GM21367 (cell line): ENCODE measurements at regions not wholly inside any gene's neighbourhood (a gene's known extent, or its start where the extent isn't known, plus 50 kb on each side); places are given as distances from the start of the nearest gene placed in this dataset.

Source experiments
- ATAC-seq: cut with Tn5 transposase; IDR thresholded peaks from one replicate; pipeline ENCODE4 v1.9.1; 2021; ENCODE audit not compliant: unreplicated experiment

GRCh38 chr14:26925876-26926584 lies 328.2 kb upstream of the NOVA1 start:
- ATAC-seq, result no peak

GRCh38 chr14:26926585-26926984 lies 328.8 kb upstream of the NOVA1 start:
- no peak for ATAC-seq

- ATAC-seq, result no peak
These were observed 330.2 kb upstream of the NOVA1 start for GRCh38 chr14:26928019-26928418.

GRCh38 chr14:26929361-26929760 lies 331.5 kb upstream of the NOVA1 start:
- ATAC-seq, result no peak

GRCh38 chr14:26930576-26930975 lies 332.7 kb upstream of the NOVA1 start:
- no peak for ATAC-seq

GRCh38 chr14:26932606-26933005 lies 334.8 kb upstream of the NOVA1 start:
- no peak for ATAC-seq

- ATAC-seq, result no peak
These were observed 335.6 kb upstream of the NOVA1 start for GRCh38 chr14:26933431-26933830.

GRCh38 chr14:26934151-26934550 lies 336.3 kb upstream of the NOVA1 start:
- no peak for ATAC-seq

GRCh38 chr14:26935733-26936132 lies 337.9 kb upstream of the NOVA1 start:
- ATAC-seq, result no peak

GRCh38 chr14:26938054-26938453 lies 340.2 kb upstream of the NOVA1 start:
- no peak for ATAC-seq

- no peak for ATAC-seq
These were observed 341.9 kb upstream of the NOVA1 start for GRCh38 chr14:26939755-26940154.

- ATAC-seq, result no peak
These were observed 343.7 kb upstream of the NOVA1 start for GRCh38 chr14:26941521-26941920.

GRCh38 chr14:26947265-26947664 lies 349.4 kb upstream of the NOVA1 start:
- ATAC-seq, result no peak

- ATAC-seq, result no peak
These were observed 361.6 kb upstream of the NOVA1 start for GRCh38 chr14:26959437-26959836.

GRCh38 chr14:26959972-26960660 lies 362.3 kb upstream of the NOVA1 start:
- no peak for ATAC-seq

GRCh38 chr14:26963711-26964110 lies 365.9 kb upstream of the NOVA1 start:
- no peak for ATAC-seq

- no peak for ATAC-seq
These were observed 367.7 kb upstream of the NOVA1 start for GRCh38 chr14:26965490-26965889.

- no peak for ATAC-seq
These were observed 369.1 kb upstream of the NOVA1 start for GRCh38 chr14:26966908-26967307.

- ATAC-seq, result no peak
These were observed 377.1 kb upstream of the NOVA1 start for GRCh38 chr14:26974965-26975364.

GRCh38 chr14:26982071-26982470 lies 384.2 kb upstream of the NOVA1 start:
- ATAC-seq, result no peak

GRCh38 chr14:26984311-26985177 lies 386.7 kb upstream of the NOVA1 start:
- ATAC-seq, result no peak
